ENCODE measurements at regions not wholly inside any gene's neighbourhood (a gene's known extent, or its start where the extent isn't known, plus 50 kb on each side); places are given as distances from the start of the nearest gene placed in this dataset.
"Not testable (repeated sequence)": the region's sequence is repeated elsewhere in the genome, so short reads cannot be mapped to it uniquely, and the experiment has no call there.

GRCh38 chr4:134622199-134622598, 420.6 kb upstream of the PABPC4L start:
- Histone ChIP-seq H3K9me2 (replicated peaks; ENCODE audit: insufficient read depth) (no peaks in the 10 kb centered on the region), H3K27ac (peak overlapping the region; percentile 45), H3K9me3 (ENCODE audit: low read depth) (no peaks in the 10 kb centered on the region), H4K20me1 (ENCODE audit: insufficient read depth, poor library complexity, severe bottlenecking) (no peaks in the 10 kb centered on the region), H3K36me3 (replicated peaks; ENCODE audit: insufficient read depth, low read depth) (no peaks in the 10 kb centered on the region), H3K79me2 (no peaks in the 10 kb centered on the region), H3K4me2 (peak overlapping the region; percentile 64), H3K4me1 (ENCODE audit: insufficient read depth) (peaks cover 5% of the 10 kb centered on the region), H3K4me3 (peak overlapping the region; percentile 6), H3K27me3 (no peaks in the 10 kb centered on the region), H2AFZ (peak overlapping the region; percentile 48)
- no peak for TF ChIP-seq EZH2 (IDR thresholded peaks at IDR 0.05; ENCODE audit: borderline replicate concordance)
- TF ChIP-seq EZH2phosphoT487 (IDR thresholded peaks at IDR 0.05; ENCODE audit: low read depth, severe bottlenecking, unreplicated experiment) = no peak
- TF ChIP-seq, protein P1, sequence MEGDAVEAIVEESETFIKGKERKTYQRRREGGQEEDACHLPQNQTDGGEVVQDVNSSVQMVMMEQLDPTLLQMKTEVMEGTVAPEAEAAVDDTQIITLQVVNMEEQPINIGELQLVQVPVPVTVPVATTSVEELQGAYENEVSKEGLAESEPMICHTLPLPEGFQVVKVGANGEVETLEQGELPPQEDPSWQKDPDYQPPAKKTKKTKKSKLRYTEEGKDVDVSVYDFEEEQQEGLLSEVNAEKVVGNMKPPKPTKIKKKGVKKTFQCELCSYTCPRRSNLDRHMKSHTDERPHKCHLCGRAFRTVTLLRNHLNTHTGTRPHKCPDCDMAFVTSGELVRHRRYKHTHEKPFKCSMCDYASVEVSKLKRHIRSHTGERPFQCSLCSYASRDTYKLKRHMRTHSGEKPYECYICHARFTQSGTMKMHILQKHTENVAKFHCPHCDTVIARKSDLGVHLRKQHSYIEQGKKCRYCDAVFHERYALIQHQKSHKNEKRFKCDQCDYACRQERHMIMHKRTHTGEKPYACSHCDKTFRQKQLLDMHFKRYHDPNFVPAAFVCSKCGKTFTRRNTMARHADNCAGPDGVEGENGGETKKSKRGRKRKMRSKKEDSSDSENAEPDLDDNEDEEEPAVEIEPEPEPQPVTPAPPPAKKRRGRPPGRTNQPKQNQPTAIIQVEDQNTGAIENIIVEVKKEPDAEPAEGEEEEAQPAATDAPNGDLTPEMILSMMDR (IDR thresholded peaks at IDR 0.05; ENCODE audit: poor library complexity) = no peak
- 92% methylated on average over 2 of the region's 2 CpGs for WGBS (ENCODE audit: low lambda C conversion rate, missing lambda C conversion rate)
- DNase-seq (ENCODE audit: low spot score) = no peak

DNA sequence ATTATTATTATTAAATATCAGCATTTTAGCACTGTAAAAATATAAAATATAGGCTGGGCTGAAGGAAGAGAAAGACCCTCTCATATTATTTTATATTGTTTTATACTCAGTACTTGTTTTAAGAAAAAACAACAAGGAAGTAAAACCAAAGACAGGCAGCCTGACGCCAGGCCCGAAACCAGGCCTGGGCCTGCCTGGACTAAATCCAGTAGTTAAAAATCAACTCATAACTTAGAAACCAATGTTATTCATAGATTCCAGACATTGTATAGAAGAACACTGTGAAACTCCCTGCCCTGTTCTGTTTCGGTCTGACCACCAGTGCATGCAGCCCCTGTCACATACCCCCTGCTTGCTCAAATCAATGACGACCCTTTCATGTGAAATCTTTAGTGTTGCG, 420.1 kb upstream of the PABPC4L start:
- H2AFZ ChIP-seq = peak overlapping the region; percentile 47
- not testable (repeated sequence) for H3K9me3 ChIP-seq (ENCODE audit: low read depth); H3K4me3 ChIP-seq; H3K79me2 ChIP-seq; H3K9me2 ChIP-seq (replicated peaks; ENCODE audit: insufficient read depth); H3K36me3 ChIP-seq (replicated peaks; ENCODE audit: insufficient read depth, low read depth); H3K4me1 ChIP-seq (ENCODE audit: insufficient read depth); H3K4me2 ChIP-seq; DNase-seq (ENCODE audit: low spot score); H3K27me3 ChIP-seq; H4K20me1 ChIP-seq (ENCODE audit: insufficient read depth, poor library complexity, severe bottlenecking)
- 63% methylated on average over 5 of the region's 5 CpGs for WGBS (ENCODE audit: low lambda C conversion rate, missing lambda C conversion rate)
- H3K27ac ChIP-seq = peak overlapping the region; percentile 11

GRCh38 chr4:134610956-134611355, 409.4 kb upstream of the PABPC4L start:
- no peaks in the 10 kb centered on the region for H4K20me1 ChIP-seq (ENCODE audit: insufficient read depth, poor library complexity, severe bottlenecking)
- no peak overlapping the region for H2AFZ ChIP-seq
- no peaks in the 10 kb centered on the region for H3K79me2 ChIP-seq
- H3K4me1 ChIP-seq (ENCODE audit: insufficient read depth) = no peaks in the 10 kb centered on the region
- no peak for DNase-seq (ENCODE audit: low spot score)
- H3K36me3 ChIP-seq (replicated peaks; ENCODE audit: insufficient read depth, low read depth) = no peaks in the 10 kb centered on the region
- WGBS (ENCODE audit: low lambda C conversion rate, missing lambda C conversion rate) = 95% methylated on average over 1 of the region's 1 CpG
- H3K27ac ChIP-seq = no peak overlapping the region
- H3K9me2 ChIP-seq (replicated peaks; ENCODE audit: insufficient read depth) = no peaks in the 10 kb centered on the region
- TF ChIP-seq EZH2 (IDR thresholded peaks at IDR 0.05; ENCODE audit: borderline replicate concordance) = no peak
- TF ChIP-seq EZH2phosphoT487 (IDR thresholded peaks at IDR 0.05; ENCODE audit: low read depth, severe bottlenecking, unreplicated experiment) = no peak
- TF ChIP-seq, protein P1 (IDR thresholded peaks at IDR 0.05; ENCODE audit: poor library complexity) = no peak
- H3K27me3 ChIP-seq = no peaks in the 10 kb centered on the region
- H3K4me3 ChIP-seq = no peak overlapping the region
- no peaks in the 10 kb centered on the region for H3K9me3 ChIP-seq (ENCODE audit: low read depth)
- H3K4me2 ChIP-seq = no peak overlapping the region

DNA sequence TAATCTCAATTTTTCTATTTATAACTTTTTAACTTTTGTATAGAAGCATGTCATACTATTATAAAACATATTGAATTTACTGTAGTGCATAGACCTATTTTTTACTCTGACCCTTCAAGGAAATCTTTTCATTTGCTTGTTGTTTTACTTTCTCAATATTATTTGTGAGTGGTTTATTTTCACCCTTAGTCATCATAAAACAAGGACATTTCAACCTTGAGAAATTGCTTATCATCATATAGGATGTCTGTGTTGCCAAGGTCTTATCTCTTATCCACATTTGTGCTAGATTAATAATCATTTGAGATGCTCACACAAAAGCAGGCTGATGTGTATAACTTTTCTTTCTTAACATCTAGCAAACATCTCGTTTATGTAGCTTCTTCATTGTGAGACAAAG, 408.6 kb upstream of the PABPC4L start:
- H3K4me2 ChIP-seq = no peak overlapping the region
- H3K9me2 ChIP-seq (replicated peaks; ENCODE audit: insufficient read depth) = no peaks in the 10 kb centered on the region
- no peaks in the 10 kb centered on the region for H3K4me1 ChIP-seq (ENCODE audit: insufficient read depth)
- no peaks in the 10 kb centered on the region for H3K27me3 ChIP-seq
- no peaks in the 10 kb centered on the region for H3K36me3 ChIP-seq (replicated peaks; ENCODE audit: insufficient read depth, low read depth)
- H3K27ac ChIP-seq = no peak overlapping the region
- no peaks in the 10 kb centered on the region for H4K20me1 ChIP-seq (ENCODE audit: insufficient read depth, poor library complexity, severe bottlenecking)
- no peak overlapping the region for H3K4me3 ChIP-seq
- TF ChIP-seq EZH2phosphoT487 (IDR thresholded peaks at IDR 0.05; ENCODE audit: low read depth, severe bottlenecking, unreplicated experiment) = no peak
- TF ChIP-seq, protein P1 (IDR thresholded peaks at IDR 0.05; ENCODE audit: poor library complexity) = no peak
- TF ChIP-seq EZH2 (IDR thresholded peaks at IDR 0.05; ENCODE audit: borderline replicate concordance) = no peak
- 83% methylated on average over 1 of the region's 1 CpG for WGBS (ENCODE audit: low lambda C conversion rate, missing lambda C conversion rate)
- H3K79me2 ChIP-seq = no peaks in the 10 kb centered on the region
- no peak for DNase-seq (ENCODE audit: low spot score)
- H2AFZ ChIP-seq = no peak overlapping the region
- no peaks in the 10 kb centered on the region for H3K9me3 ChIP-seq (ENCODE audit: low read depth)
